OCI-M1 (cell line): ENCODE measurements at regions not wholly inside any gene's neighbourhood (a gene's known extent, or its start where the extent isn't known, plus 50 kb on each side); places are given as distances from the start of the nearest gene placed in this dataset.

Experiments used
- DNase-seq: peaks from one replicate; lab custom pipeline; 2025; lab: John Stamatoyannopoulos, UW

- no peak for DNase-seq
Observed at GRCh38 chr2:5539282-5540165, 152.7 kb upstream of the SOX11 start.

- no peak for DNase-seq
Observed at GRCh38 chr2:5540856-5541255, 151.3 kb upstream of the SOX11 start.

- DNase-seq: no peak
Observed at GRCh38 chr2:5544205-5544786, 147.9 kb upstream of the SOX11 start.

- no peak for DNase-seq
Observed at GRCh38 chr2:5546181-5546580, 146.0 kb upstream of the SOX11 start.

- DNase-seq: no peak
Observed at GRCh38 chr2:5548991-5549715, 143.0 kb upstream of the SOX11 start.

GRCh38 chr2:5549771-5550170, 142.4 kb upstream of the SOX11 start:
- no peak for DNase-seq

GRCh38 chr2:5555636-5556035, 136.5 kb upstream of the SOX11 start:
- no peak for DNase-seq

- no peak for DNase-seq
Observed at GRCh38 chr2:5561006-5561405, 131.2 kb upstream of the SOX11 start.

GRCh38 chr2:5562426-5562825, 129.8 kb upstream of the SOX11 start:
- no peak for DNase-seq

GRCh38 chr2:5562865-5563264, 129.3 kb upstream of the SOX11 start:
- DNase-seq: no peak

GRCh38 chr2:5563411-5563810, 128.8 kb upstream of the SOX11 start:
- no peak for DNase-seq

GRCh38 chr2:5569256-5569655, 122.9 kb upstream of the SOX11 start:
- no peak for DNase-seq

- DNase-seq: no peak
Observed at GRCh38 chr2:5576015-5576414, 116.2 kb upstream of the SOX11 start.

GRCh38 chr2:5587766-5588165, 104.4 kb upstream of the SOX11 start:
- DNase-seq: no peak

GRCh38 chr2:5588601-5589000, 103.6 kb upstream of the SOX11 start:
- no peak for DNase-seq

- DNase-seq: no peak
Observed at GRCh38 chr2:5589183-5589582, 103.0 kb upstream of the SOX11 start.

GRCh38 chr2:5590886-5591285, 101.3 kb upstream of the SOX11 start:
- no peak for DNase-seq

- no peak for DNase-seq
Observed at GRCh38 chr2:5592916-5593315, 99.3 kb upstream of the SOX11 start.

- DNase-seq: no peak
Observed at GRCh38 chr2:5594249-5594695, 97.9 kb upstream of the SOX11 start.

GRCh38 chr2:5596868-5597267, 95.3 kb upstream of the SOX11 start:
- no peak for DNase-seq

- no peak for DNase-seq
Observed at GRCh38 chr2:5598156-5598555, 94.0 kb upstream of the SOX11 start.

- no peak for DNase-seq
Observed at GRCh38 chr2:5609201-5609600, 83.0 kb upstream of the SOX11 start.

GRCh38 chr2:5612666-5613065, 79.5 kb upstream of the SOX11 start:
- no peak for DNase-seq
